ENCODE measurements at regions not wholly inside any gene's neighbourhood (a gene's known extent, or its start where the extent isn't known, plus 50 kb on each side); places are given as distances from the start of the nearest gene placed in this dataset.

DNA sequence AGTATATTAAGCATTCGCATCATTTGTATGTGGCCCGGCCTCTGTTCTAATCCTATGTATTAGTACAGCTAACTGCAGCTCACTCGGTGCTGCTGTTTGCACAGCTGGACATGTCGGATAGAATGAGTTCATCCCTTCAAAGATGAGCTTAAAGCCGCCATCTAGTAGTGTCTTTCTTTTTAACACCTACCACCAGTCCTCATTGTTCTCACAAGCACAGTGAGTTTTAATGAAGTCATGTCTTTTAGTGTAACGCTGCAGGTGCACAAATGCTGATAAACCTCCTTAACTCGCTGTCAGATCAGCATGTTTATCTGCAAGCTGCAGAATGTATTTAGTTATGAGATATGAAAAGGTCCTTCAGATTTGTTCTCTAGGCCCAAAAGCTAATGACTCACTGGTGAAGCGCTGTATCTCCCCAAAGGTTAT is 247.5 kb downstream of the MTERF1 start:
- H3K4me3 ChIP-seq (ENCODE audit: low read depth, low read length): no peak overlapping the region
- no peak for TF ChIP-seq ZNF350 (tag by site-specific recombination; IDR thresholded peaks at IDR 0.05)
- TF ChIP-seq ZNF362 (tag by site-specific recombination; IDR thresholded peaks at IDR 0.05): no peak
- no peak for TF ChIP-seq ZBTB17 (tag by site-specific recombination; IDR thresholded peaks at IDR 0.05)
- TF ChIP-seq IKZF3 (tag by site-specific recombination; IDR thresholded peaks at IDR 0.05): no peak
- TF ChIP-seq SP3 (tag by site-specific recombination; IDR thresholded peaks at IDR 0.05): no peak
- TF ChIP-seq SP7 (tag by site-specific recombination; IDR thresholded peaks at IDR 0.05): no peak
- no peak for TF ChIP-seq OVOL3 (tag by site-specific recombination; IDR thresholded peaks at IDR 0.05)
- TF ChIP-seq ZNF354C (tag by site-specific recombination; IDR thresholded peaks at IDR 0.05; ENCODE audit: borderline replicate concordance, low read depth): no peak
- no peak for TF ChIP-seq ZNF704 (tag by site-specific recombination; IDR thresholded peaks at IDR 0.05)
- no peak for TF ChIP-seq ZNF747 (tag by site-specific recombination; IDR thresholded peaks at IDR 0.05)
- no peak for TF ChIP-seq ZNF585B (tag by site-specific recombination; IDR thresholded peaks at IDR 0.05)
- no peak for TF ChIP-seq ZNF473 (tag by site-specific recombination; IDR thresholded peaks at IDR 0.05)
- POLR2A ChIA-PET: no interaction called here
- H3K36me3 ChIP-seq (ENCODE audit: control insufficient read depth in 2 of 2, insufficient read depth in 1 of 2, low read length in 2 of 2): no peaks in the 10 kb centered on the region
- CTCF ChIA-PET: no interaction called here
- H3K27ac ChIP-seq (ENCODE audit: extremely low read depth, low read depth, low read length): no peak overlapping the region
- no peaks in the 10 kb centered on the region for H3K9me3 ChIP-seq (ENCODE audit: control insufficient read depth, insufficient read depth, low read depth, low read length)
- H3K4me1 ChIP-seq (ENCODE audit: control insufficient read depth, insufficient read depth, low read length): peaks cover 7% of the 10 kb centered on the region; the same call in 1 of the 2 replicates

GRCh38 chr7:91634485-91635177 is 245.9 kb downstream of the MTERF1 start:
- Histone ChIP-seq H3K36me3 (ENCODE audit: control insufficient read depth in 2 of 2, insufficient read depth in 1 of 2, low read length in 2 of 2) (no peaks in the 10 kb centered on the region), H3K4me3 (ENCODE audit: low read depth, low read length) (no peak overlapping the region), H3K27ac (ENCODE audit: extremely low read depth, low read depth, low read length) (no peak overlapping the region), H3K4me1 (ENCODE audit: control insufficient read depth, insufficient read depth, low read length) (0 out of 2 replicates have a peak, but pooled peaks cover 2% of the 10 kb centered on the region), H3K9me3 (ENCODE audit: control insufficient read depth, insufficient read depth, low read depth, low read length) (no peaks in the 10 kb centered on the region)
- ChIA-PET CTCF (interaction anchor here (0.6 kb wide), 1 partner anchor 414 kb away, joined by 3 read pairs; no protein-coding TSS in a partner anchor), POLR2A (no interaction called here)
- TF ChIP-seq ZNF501 (tag by site-specific recombination; IDR thresholded peaks at IDR 0.05) (no peak), ZNF16 (tag by site-specific recombination; IDR thresholded peaks at IDR 0.05; ENCODE audit: low read depth) (no peak), ZNF704 (tag by site-specific recombination; IDR thresholded peaks at IDR 0.05) (no peak), ZBTB21 (tag by site-specific recombination; IDR thresholded peaks at IDR 0.05) (no peak), ZBTB1 (tag by site-specific recombination; IDR thresholded peaks at IDR 0.05) (no peak), BCL11B (tag by site-specific recombination; IDR thresholded peaks at IDR 0.05; ENCODE audit: low read depth) (no peak), ZNF341 (tag by site-specific recombination; IDR thresholded peaks at IDR 0.05; ENCODE audit: low read depth) (no peak)

- Histone ChIP-seq H3K4me1 (ENCODE audit: control insufficient read depth, insufficient read depth, low read length) (0 out of 2 replicates have a peak, but pooled peaks cover 2% of the 10 kb centered on the region), H3K36me3 (ENCODE audit: control insufficient read depth in 2 of 2, insufficient read depth in 1 of 2, low read length in 2 of 2) (no peaks in the 10 kb centered on the region), H3K9me3 (ENCODE audit: control insufficient read depth, insufficient read depth, low read depth, low read length) (no peaks in the 10 kb centered on the region), H3K4me3 (ENCODE audit: low read depth, low read length) (no peak overlapping the region), H3K27ac (ENCODE audit: extremely low read depth, low read depth, low read length) (no peak overlapping the region)
- ChIA-PET CTCF (interaction anchor here (0.8 to 1.2 kb wide), 2 partner anchors 10 to 348 kb away, joined by 3 to 5 read pairs; no protein-coding TSS in a partner anchor), POLR2A (no interaction called here)
- no peak for TF ChIP-seq ZNF23 (tag by site-specific recombination; IDR thresholded peaks at IDR 0.05; ENCODE audit: borderline replicate concordance)
- peak; percentile 54 for TF ChIP-seq ZNF654 (tag by site-specific recombination; IDR thresholded peaks at IDR 0.05; ENCODE audit: low read depth)
- no peak for TF ChIP-seq ZFP41 (tag by site-specific recombination; IDR thresholded peaks at IDR 0.05; ENCODE audit: borderline replicate concordance)
Observed at GRCh38 chr7:91636129-91636724, 244.3 kb downstream of the MTERF1 start.
